Spleen (tissue), 7 donors: ENCODE measurements at regions not wholly inside any gene's neighbourhood (a gene's known extent, or its start where the extent isn't known, plus 50 kb on each side); places are given as distances from the start of the nearest gene placed in this dataset.

Experiments
- POLR2A ChIP-seq, 3 donors: fragments of 450-650 bp; IDR thresholded peaks; one replicate each; pipeline ENCODE4 v1.5.1; 2017; ENCODE audit warnings: antibody characterized with exemption in 3 of 3, mild to moderate bottlenecking in 1 of 3
- POLR2AphosphoS5 ChIP-seq, 3 donors: sonication (generic); formaldehyde crosslinking; IDR thresholded peaks; one replicate each; pipeline ENCODE4 v1.5.1; 2017; ENCODE audit warnings: antibody characterized with exemption in 3 of 3
- TF ChIP-seq, protein P1 (sequence below), 11 experiments: fragments of 200-600 bp in 7 of 11; fragments of 450-650 bp in 4 of 11; sonication (generic) in 4 of 11; IDR thresholded peaks in 8 of 11; conservative IDR thresholded peaks in 3 of 11; 1 replicate in 7 of 11; 2 replicates in 4 of 11; pipeline versions ENCODE4 v1.4.0 to v1.8.0; 2016 to 2021; ENCODE audit warnings: antibody characterized with exemption in 11 of 11, inconsistent platforms in 4 of 11, mild to moderate bottlenecking in 1 of 11
- donor health status: DM: no; HTN: no; CAD: no; lungs with moderate emphysema.
- donor health status: DM: no; HTN: no; CAD: no.
- donor health status: DM: no; HTN: no; CAD: no.

DNA sequence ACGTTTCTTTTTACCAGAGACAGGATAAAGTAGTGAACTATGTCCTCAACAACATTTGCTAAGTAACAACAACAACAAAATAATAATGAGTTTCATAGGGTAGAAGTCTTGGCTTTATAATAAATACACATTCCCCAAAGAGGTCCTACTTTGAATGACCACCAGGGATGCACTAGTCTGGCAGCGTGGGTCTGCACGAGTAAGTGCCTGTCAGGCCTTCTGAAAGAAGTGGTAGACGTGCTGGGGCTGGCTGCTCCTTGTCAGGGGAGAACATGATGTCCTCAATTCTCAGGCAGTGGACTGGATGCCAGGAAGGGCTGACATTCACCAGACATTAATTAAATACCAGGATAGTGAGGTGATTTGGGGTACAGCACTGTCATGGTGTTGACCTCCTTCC is 331.1 kb downstream of the TMEM38B start:
- TF ChIP-seq POLR2A (IDR thresholded peaks at IDR 0.05) (no peak), POLR2AphosphoS5 (IDR thresholded peaks at IDR 0.05) (no peak)
- TF ChIP-seq, protein P1, sequence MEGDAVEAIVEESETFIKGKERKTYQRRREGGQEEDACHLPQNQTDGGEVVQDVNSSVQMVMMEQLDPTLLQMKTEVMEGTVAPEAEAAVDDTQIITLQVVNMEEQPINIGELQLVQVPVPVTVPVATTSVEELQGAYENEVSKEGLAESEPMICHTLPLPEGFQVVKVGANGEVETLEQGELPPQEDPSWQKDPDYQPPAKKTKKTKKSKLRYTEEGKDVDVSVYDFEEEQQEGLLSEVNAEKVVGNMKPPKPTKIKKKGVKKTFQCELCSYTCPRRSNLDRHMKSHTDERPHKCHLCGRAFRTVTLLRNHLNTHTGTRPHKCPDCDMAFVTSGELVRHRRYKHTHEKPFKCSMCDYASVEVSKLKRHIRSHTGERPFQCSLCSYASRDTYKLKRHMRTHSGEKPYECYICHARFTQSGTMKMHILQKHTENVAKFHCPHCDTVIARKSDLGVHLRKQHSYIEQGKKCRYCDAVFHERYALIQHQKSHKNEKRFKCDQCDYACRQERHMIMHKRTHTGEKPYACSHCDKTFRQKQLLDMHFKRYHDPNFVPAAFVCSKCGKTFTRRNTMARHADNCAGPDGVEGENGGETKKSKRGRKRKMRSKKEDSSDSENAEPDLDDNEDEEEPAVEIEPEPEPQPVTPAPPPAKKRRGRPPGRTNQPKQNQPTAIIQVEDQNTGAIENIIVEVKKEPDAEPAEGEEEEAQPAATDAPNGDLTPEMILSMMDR (IDR thresholded peaks at IDR 0.05 in 8 of 11, conservative IDR thresholded peaks at IDR 0.05 in 3 of 11): no peak
